Central memory CD8-positive, alpha-beta T cell (primary cell): ENCODE measurements at regions not wholly inside any gene's neighbourhood (a gene's known extent, or its start where the extent isn't known, plus 50 kb on each side); places are given as distances from the start of the nearest gene placed in this dataset.

ENCODE experiments used
- ATAC-seq: fragments of 150-1000 bp; cut with Tn5 transposase; replicated peaks from 2 replicates; pipeline ENCODE4 v1.10.0; 2022; ENCODE audit warnings: mild to moderate bottlenecking, moderate FRiP score, moderate number of reproducible peaks; ENCODE audit not compliant: poor library complexity, severe bottlenecking; ENCODE audit errors: extremely low read depth
- DNase-seq, 2 donors: peaks; one replicate each; pipeline ENCODE4 v3.0.0; 2021; ENCODE audit warnings: low spot score in 2 of 2
- H3K27ac Mint-ChIP-seq: one replicate; pipeline ENCODE4 v1.8.0; 2022; ENCODE audit warnings: low read depth, mild to moderate bottlenecking, moderate library complexity, mixed read lengths
- H3K27me3 Mint-ChIP-seq: one replicate; pipeline ENCODE4 v1.8.0; 2022; ENCODE audit warnings: mixed read lengths
- H3K36me3 Mint-ChIP-seq: one replicate; pipeline ENCODE4 v1.8.0; 2022; ENCODE audit warnings: mild to moderate bottlenecking, moderate library complexity, mixed read lengths; ENCODE audit not compliant: insufficient read depth
- H3K4me1 Mint-ChIP-seq: one replicate; pipeline ENCODE4 v1.8.0; 2022; ENCODE audit warnings: mixed read lengths
- H3K4me3 Mint-ChIP-seq: one replicate; pipeline ENCODE4 v1.8.0; 2022; ENCODE audit warnings: mild to moderate bottlenecking, moderate library complexity, mixed read lengths
- H3K9me3 Mint-ChIP-seq: one replicate; pipeline ENCODE4 v1.8.0; 2022; ENCODE audit warnings: mixed read lengths

DNA sequence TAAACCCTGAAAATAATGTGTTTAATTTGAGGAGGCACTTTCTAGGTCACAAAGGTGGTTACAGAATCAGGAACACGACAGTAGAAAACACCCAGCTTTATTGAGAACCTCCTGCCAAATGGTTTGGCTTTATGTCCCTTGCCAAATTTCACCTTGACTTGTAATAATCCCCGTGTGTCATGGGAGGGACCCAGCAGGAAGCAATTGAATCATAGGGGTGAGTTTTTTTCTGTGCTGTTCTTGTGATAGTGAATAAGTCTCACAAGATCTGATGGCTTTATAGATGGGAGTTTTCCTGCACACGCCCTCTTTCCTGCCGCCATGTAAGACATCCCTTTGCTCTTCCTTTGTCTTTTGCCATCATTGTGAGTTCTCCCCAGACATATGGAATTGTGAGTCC lies 193.8 kb upstream of the KLF6 start:
- DNase-seq = no peak
- no peak overlapping the region for H3K4me3 Mint-ChIP-seq

DNA sequence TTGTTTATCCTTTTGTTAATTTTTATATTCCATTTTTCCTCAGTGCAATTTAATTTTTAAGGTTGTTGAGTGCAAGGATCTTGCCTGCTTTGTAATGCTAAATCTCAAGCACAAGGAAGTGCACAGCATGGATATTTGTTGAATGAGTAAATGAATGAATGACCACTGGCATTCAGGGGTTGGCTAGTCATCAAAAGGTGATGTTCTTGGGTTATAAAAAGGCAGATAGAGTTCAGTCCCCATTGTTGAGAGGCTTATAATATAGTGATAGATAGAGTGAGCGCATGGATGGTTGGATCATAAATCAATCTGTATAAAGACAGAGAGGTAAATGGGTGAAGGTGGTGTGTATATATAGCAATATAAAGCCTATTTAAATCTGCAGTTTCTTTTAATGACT lies 193.2 kb upstream of the KLF6 start:
- H3K4me3 Mint-ChIP-seq = no peak overlapping the region
- H3K9me3 Mint-ChIP-seq = no peaks in the 10 kb centered on the region
- H3K4me1 Mint-ChIP-seq = peaks cover 33% of the 10 kb centered on the region
- DNase-seq (no peak), ATAC-seq (no peak)
- H3K27me3 Mint-ChIP-seq = no peaks in the 10 kb centered on the region
- no peaks in the 10 kb centered on the region for H3K36me3 Mint-ChIP-seq
- no peak overlapping the region for H3K27ac Mint-ChIP-seq

More for the DNA sequence above, 193.8 kb upstream of the KLF6 start:
- H3K9me3 Mint-ChIP-seq = no peaks in the 10 kb centered on the region
- H3K36me3 Mint-ChIP-seq = peaks cover 1% of the 10 kb centered on the region
- no peak for ATAC-seq
- H3K27ac Mint-ChIP-seq = no peak overlapping the region
- no peaks in the 10 kb centered on the region for H3K27me3 Mint-ChIP-seq
- peaks cover 34% of the 10 kb centered on the region for H3K4me1 Mint-ChIP-seq

- no peak overlapping the region for H3K4me3 Mint-ChIP-seq
- no peaks in the 10 kb centered on the region for H3K27me3 Mint-ChIP-seq
- H3K9me3 Mint-ChIP-seq = no peaks in the 10 kb centered on the region
- H3K36me3 Mint-ChIP-seq = no peaks in the 10 kb centered on the region
- H3K27ac Mint-ChIP-seq = no peak overlapping the region
- DNase-seq (no peak), ATAC-seq (no peak)
- peaks cover 33% of the 10 kb centered on the region for H3K4me1 Mint-ChIP-seq
These were observed 192.8 kb upstream of the KLF6 start for GRCh38 chr10:3977761-3978160.

- Mint-ChIP-seq H3K4me3 (no peak overlapping the region), H3K36me3 (no peaks in the 10 kb centered on the region), H3K4me1 (peaks cover 33% of the 10 kb centered on the region), H3K27ac (no peak overlapping the region), H3K9me3 (no peaks in the 10 kb centered on the region), H3K27me3 (no peaks in the 10 kb centered on the region)
- ATAC-seq (no peak), DNase-seq (no peak)
These were observed 191.7 kb upstream of the KLF6 start for GRCh38 chr10:3976718-3977117.

- Mint-ChIP-seq H3K27ac (no peak overlapping the region), H3K9me3 (no peaks in the 10 kb centered on the region), H3K36me3 (no peaks in the 10 kb centered on the region), H3K27me3 (no peaks in the 10 kb centered on the region), H3K4me3 (no peak overlapping the region), H3K4me1 (peaks cover 33% of the 10 kb centered on the region)
- DNase-seq (no peak), ATAC-seq (no peak)
These were observed 191.2 kb upstream of the KLF6 start for GRCh38 chr10:3976171-3976570.

- Mint-ChIP-seq H3K27ac (peak overlapping the region; percentile 1), H3K4me1 (peaks cover 41% of the 10 kb centered on the region), H3K36me3 (no peaks in the 10 kb centered on the region), H3K27me3 (no peaks in the 10 kb centered on the region), H3K9me3 (no peaks in the 10 kb centered on the region), H3K4me3 (no peak overlapping the region)
- no peak for DNase-seq
- ATAC-seq = no peak
These were observed 190.0 kb upstream of the KLF6 start for GRCh38 chr10:3975016-3975415.

GRCh38 chr10:3972460-3973301 lies 187.7 kb upstream of the KLF6 start:
- H3K4me3 Mint-ChIP-seq = peak overlapping the region; percentile 62
- H3K27ac Mint-ChIP-seq = peak overlapping the region; percentile 94
- peaks cover under 1% of the 10 kb centered on the region for H3K36me3 Mint-ChIP-seq
- peak; percentile 81 for ATAC-seq
- H3K27me3 Mint-ChIP-seq = no peaks in the 10 kb centered on the region
- no peak for DNase-seq
- peaks cover 50% of the 10 kb centered on the region for H3K4me1 Mint-ChIP-seq
- H3K9me3 Mint-ChIP-seq = no peaks in the 10 kb centered on the region

GRCh38 chr10:3971713-3972112 lies 186.7 kb upstream of the KLF6 start:
- H3K4me3 Mint-ChIP-seq = peak overlapping the region; percentile 65

DNA sequence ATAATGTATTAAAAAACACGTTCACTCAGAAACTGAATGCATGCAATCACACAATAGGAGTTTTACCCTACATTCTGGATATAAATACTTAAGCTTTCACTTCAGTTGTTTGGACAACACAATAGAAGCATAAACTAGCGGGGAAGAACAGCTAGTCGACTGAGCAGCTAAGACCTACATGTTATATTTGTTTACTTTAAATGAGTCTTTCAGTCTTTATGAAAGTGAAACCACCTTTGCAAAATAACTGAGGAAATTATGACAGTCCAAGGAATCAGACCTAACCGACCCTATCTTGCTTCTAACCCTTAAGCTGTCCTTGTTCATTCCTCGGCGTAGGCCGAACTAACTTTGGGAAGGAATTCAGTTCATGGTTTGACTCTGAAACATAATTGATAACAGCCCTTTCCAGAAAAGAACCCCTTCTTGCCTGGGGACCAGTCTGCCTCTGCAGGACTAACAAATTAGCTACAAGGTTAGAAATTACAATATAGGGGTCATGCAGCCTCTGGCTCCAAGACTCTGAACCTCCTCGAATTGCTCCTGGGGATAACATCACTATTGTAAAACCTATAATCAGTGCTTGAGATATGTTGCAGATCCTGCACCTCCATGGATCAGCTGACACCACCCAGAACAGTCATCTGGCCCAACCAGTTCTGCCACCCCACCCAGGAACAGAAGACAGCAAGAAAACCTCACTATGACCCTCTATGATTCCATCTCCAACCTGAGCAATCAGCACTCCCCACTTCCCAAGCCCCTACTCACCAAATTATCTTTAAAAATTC lies 185.1 kb upstream of the KLF6 start:
- Mint-ChIP-seq H3K27me3 (no peaks in the 10 kb centered on the region), H3K9me3 (no peaks in the 10 kb centered on the region), H3K4me3 (peak overlapping the region; percentile 65), H3K4me1 (peaks cover 55% of the 10 kb centered on the region), H3K36me3 (peaks cover 3% of the 10 kb centered on the region), H3K27ac (peak overlapping the region; percentile 94)
- DNase-seq (no peak), ATAC-seq (no peak)

More at GRCh38 chr10:3971713-3972112, 186.7 kb upstream of the KLF6 start:
- no peaks in the 10 kb centered on the region for H3K27me3 Mint-ChIP-seq
- peaks cover 3% of the 10 kb centered on the region for H3K36me3 Mint-ChIP-seq
- no peaks in the 10 kb centered on the region for H3K9me3 Mint-ChIP-seq
- H3K4me1 Mint-ChIP-seq = peaks cover 50% of the 10 kb centered on the region
- DNase-seq (no peak), ATAC-seq (no peak)
- peak overlapping the region; percentile 94 for H3K27ac Mint-ChIP-seq

DNA sequence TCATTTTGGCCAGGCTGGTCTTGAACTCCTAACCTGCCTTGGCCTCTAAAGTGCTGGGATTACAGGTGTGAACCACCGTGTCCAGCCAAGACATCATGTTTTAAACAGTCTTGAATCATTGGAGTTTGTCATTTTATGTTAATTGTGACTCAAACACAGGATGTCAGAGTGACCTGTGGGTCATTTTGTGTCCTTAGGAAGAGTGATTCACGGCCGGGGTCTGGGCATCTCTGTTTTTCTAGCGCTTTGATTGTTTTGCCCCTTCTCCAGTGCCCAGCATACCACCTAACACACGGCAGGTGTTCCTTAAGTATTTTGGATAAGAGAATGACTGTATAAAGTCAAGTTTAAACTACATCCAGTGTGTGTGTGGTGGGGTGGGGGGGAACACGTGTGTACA lies 183.7 kb upstream of the KLF6 start:
- Mint-ChIP-seq H3K36me3 (peaks cover 3% of the 10 kb centered on the region), H3K4me3 (no peak overlapping the region), H3K27ac (no peak overlapping the region), H3K4me1 (peaks cover 50% of the 10 kb centered on the region), H3K27me3 (no peaks in the 10 kb centered on the region), H3K9me3 (no peaks in the 10 kb centered on the region)
- no peak for DNase-seq
- ATAC-seq = no peak

DNA sequence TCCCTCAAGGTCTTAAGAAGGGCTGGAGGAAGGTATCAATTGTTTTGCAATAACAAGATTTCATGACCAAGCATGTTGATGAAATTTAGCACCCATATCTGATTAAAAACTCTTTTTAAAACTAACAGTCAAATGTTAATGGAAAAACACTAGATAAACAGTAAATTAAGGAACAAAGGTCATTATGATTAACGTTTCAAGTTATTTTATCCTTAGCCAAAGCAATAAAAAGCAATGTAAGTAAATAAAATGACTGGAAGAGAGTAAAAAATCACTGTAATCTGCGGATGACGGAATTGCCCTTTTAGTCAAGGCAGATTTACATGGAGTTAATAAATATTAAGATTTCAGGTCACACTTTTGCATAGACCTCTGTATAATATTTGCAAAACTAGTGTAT lies 179.5 kb upstream of the KLF6 start:
- H3K27me3 Mint-ChIP-seq = no peaks in the 10 kb centered on the region
- H3K9me3 Mint-ChIP-seq = no peaks in the 10 kb centered on the region
- DNase-seq (no peak), ATAC-seq (no peak)
- no peak overlapping the region for H3K4me3 Mint-ChIP-seq
- H3K4me1 Mint-ChIP-seq = peaks cover 39% of the 10 kb centered on the region
- peaks cover 8% of the 10 kb centered on the region for H3K36me3 Mint-ChIP-seq
- no peak overlapping the region for H3K27ac Mint-ChIP-seq

DNA sequence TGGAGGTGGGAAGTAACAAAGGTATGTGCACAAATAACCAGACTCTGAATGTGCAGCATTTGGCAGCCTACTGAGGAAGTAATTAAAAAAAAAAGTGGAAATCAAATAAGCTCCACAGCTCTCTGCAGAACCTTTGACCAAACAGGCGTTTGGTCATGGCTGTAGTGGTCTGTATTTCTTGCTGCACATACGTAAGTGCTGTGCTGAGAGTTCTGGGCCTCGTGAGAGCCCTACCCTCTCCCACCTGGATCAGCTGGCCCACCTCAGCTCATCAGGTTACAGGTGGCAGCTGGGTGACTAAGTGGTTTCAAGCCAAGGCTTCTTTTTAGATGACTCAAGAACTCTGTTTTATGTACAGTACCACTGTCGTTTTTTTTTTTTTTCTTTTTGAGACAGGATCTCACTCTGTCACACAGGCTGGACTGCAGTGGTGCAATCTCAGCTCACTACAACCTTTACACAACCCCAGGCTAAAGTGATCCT lies 178.2 kb upstream of the KLF6 start:
- Mint-ChIP-seq H3K36me3 (peaks cover 8% of the 10 kb centered on the region), H3K4me1 (peaks cover 40% of the 10 kb centered on the region), H3K27me3 (no peaks in the 10 kb centered on the region), H3K4me3 (no peak overlapping the region), H3K9me3 (no peaks in the 10 kb centered on the region), H3K27ac (no peak overlapping the region)
- ATAC-seq (no peak), DNase-seq (no peak)

- Mint-ChIP-seq H3K4me3 (peak overlapping the region; percentile 76), H3K36me3 (peaks cover 5% of the 10 kb centered on the region), H3K27me3 (no peaks in the 10 kb centered on the region), H3K4me1 (peaks cover 41% of the 10 kb centered on the region), H3K9me3 (no peaks in the 10 kb centered on the region), H3K27ac (peak overlapping the region; percentile 90)
- peak; percentile 100 for ATAC-seq
- DNase-seq = peak; percentile 33 to 74
These were observed 176.1 kb upstream of the KLF6 start for GRCh38 chr10:3961082-3961481.
